Type B pancreatic cell (in vitro differentiated cells): ENCODE measurements at regions not wholly inside any gene's neighbourhood (a gene's known extent, or its start where the extent isn't known, plus 50 kb on each side); places are given as distances from the start of the nearest gene placed in this dataset.

Experiments used
- DNase-seq: peaks from one replicate; pipeline ENCODE4 v3.0.0; 2021; ENCODE audit warnings: mixed read lengths; ENCODE audit not compliant: unreplicated experiment; ENCODE audit errors: extremely low spot score
- H3K27ac Mint-ChIP-seq: 2 replicates; pipeline ENCODE4 v1.8.0; 2021; ENCODE audit warnings: mild to moderate bottlenecking, mixed read lengths
- H3K27me3 Mint-ChIP-seq: 2 replicates; pipeline ENCODE4 v1.8.0; 2021; ENCODE audit warnings: mixed read lengths
- H3K36me3 Mint-ChIP-seq: 2 replicates; pipeline ENCODE4 v1.8.0; 2021; ENCODE audit warnings: mixed read lengths
- H3K4me1 Mint-ChIP-seq: one replicate; pipeline ENCODE4 v1.8.0; 2021; ENCODE audit warnings: mixed read lengths; ENCODE audit not compliant: unreplicated experiment
- H3K4me3 Mint-ChIP-seq: 2 replicates; pipeline ENCODE4 v1.8.0; 2021; ENCODE audit warnings: mild to moderate bottlenecking, mixed read lengths
- H3K9me3 Mint-ChIP-seq: 2 replicates; pipeline ENCODE4 v1.8.0; 2021; ENCODE audit warnings: mixed read lengths
- TF ChIP-seq, protein P1 (sequence below): fragments of 200-600 bp; sonication (generic); conservative IDR thresholded peaks from 2 replicates; pipeline ENCODE4 v1.5.0; 2021; ENCODE audit warnings: antibody characterized with exemption, mild to moderate bottlenecking

DNA sequence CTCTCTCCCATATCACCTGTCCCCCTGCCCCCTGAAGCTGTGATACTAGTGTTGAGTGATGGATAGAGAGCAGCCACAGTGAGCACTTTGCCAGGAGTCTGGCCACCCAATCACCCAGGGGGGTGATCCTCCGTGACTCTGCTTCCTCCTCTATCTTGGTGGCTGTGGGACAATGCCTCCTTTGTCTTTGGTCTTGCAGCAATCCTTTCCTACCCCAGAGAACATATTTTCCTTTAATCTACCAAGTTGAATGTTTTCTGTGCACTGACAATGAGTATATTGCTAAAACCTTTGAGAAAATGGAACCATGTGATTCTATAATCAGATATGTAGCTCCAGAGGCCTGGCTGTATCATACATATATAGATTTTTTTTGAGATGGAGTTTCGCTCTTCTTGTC, 58.1 kb upstream of the HEPHL1 start:
- H3K27me3 Mint-ChIP-seq = peaks cover 16% of the 10 kb centered on the region
- H3K4me3 Mint-ChIP-seq = no peak overlapping the region
- DNase-seq = no peak
- H3K36me3 Mint-ChIP-seq = no peaks in the 10 kb centered on the region
- no peak overlapping the region for H3K27ac Mint-ChIP-seq
- peaks cover 5% of the 10 kb centered on the region for H3K4me1 Mint-ChIP-seq
- TF ChIP-seq, protein P1, sequence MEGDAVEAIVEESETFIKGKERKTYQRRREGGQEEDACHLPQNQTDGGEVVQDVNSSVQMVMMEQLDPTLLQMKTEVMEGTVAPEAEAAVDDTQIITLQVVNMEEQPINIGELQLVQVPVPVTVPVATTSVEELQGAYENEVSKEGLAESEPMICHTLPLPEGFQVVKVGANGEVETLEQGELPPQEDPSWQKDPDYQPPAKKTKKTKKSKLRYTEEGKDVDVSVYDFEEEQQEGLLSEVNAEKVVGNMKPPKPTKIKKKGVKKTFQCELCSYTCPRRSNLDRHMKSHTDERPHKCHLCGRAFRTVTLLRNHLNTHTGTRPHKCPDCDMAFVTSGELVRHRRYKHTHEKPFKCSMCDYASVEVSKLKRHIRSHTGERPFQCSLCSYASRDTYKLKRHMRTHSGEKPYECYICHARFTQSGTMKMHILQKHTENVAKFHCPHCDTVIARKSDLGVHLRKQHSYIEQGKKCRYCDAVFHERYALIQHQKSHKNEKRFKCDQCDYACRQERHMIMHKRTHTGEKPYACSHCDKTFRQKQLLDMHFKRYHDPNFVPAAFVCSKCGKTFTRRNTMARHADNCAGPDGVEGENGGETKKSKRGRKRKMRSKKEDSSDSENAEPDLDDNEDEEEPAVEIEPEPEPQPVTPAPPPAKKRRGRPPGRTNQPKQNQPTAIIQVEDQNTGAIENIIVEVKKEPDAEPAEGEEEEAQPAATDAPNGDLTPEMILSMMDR = no peak
- H3K9me3 Mint-ChIP-seq = no peaks in the 10 kb centered on the region

GRCh38 chr11:93967258-93967657, 53.9 kb upstream of the HEPHL1 start:
- no peak for DNase-seq
- H3K4me3 Mint-ChIP-seq = no peak overlapping the region
- H3K4me1 Mint-ChIP-seq = no peaks in the 10 kb centered on the region
- peaks cover 6% of the 10 kb centered on the region for H3K27me3 Mint-ChIP-seq
- no peaks in the 10 kb centered on the region for H3K9me3 Mint-ChIP-seq
- H3K27ac Mint-ChIP-seq = no peak overlapping the region
- H3K36me3 Mint-ChIP-seq = no peaks in the 10 kb centered on the region
- TF ChIP-seq, protein P1 = no peak

- H3K4me3 Mint-ChIP-seq = no peak overlapping the region
- DNase-seq = no peak
- H3K9me3 Mint-ChIP-seq = no peaks in the 10 kb centered on the region
- no peaks in the 10 kb centered on the region for H3K4me1 Mint-ChIP-seq
- TF ChIP-seq, protein P1 = no peak
- H3K36me3 Mint-ChIP-seq = no peaks in the 10 kb centered on the region
- peaks cover 6% of the 10 kb centered on the region for H3K27me3 Mint-ChIP-seq
- H3K27ac Mint-ChIP-seq = no peak overlapping the region
Measured at GRCh38 chr11:93967944-93968343, 53.2 kb upstream of the HEPHL1 start.

DNA sequence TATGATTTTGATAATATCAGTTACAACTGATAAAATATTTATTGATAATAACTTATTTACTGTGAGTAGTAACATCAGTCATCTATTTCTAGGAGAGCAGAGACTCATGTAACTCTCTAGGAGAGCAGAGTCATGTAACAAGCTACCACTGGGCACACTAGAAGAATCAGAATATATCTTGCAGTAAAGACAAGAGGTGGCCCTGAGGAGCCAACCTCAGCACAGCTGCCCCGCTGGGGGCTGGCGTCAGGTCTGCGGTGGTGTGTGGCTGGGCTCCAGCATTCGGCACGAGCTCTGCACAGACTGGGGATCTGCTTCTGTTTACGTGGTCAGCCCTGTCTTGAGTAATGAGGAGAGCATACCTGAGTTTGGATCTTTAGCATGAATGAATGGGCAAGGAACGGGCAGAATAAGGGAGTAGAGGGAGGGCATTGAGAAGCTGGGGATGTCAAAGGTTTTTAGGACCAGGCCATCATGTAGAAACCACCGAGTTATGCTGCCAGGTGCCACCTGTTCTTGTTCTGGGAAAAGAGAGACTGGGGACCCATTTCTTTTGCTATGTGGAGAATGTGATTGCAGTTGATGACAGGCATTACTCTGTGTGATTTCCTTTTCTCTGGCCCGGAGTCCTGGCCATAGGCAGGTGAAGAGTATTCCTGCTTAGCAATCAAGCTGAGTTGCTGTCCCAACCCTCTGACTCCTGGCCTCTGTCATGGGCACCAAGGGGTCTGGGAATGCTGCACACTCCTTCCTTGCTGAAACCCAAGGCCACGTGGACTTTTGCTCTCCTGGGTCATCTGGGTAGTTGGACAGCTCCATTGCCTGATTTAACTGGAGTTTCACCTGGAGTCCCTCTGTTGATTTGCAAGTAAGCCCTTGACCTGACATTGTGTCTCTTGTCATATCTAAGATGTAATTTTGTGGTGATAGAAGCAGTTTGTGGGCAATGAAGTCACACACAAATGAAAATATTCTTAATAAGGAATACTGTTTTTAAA, 50.9 kb upstream of the HEPHL1 start:
- Mint-ChIP-seq H3K27me3 (peaks cover 3% of the 10 kb centered on the region), H3K9me3 (no peaks in the 10 kb centered on the region), H3K4me1 (peaks cover 7% of the 10 kb centered on the region), H3K36me3 (no peaks in the 10 kb centered on the region), H3K27ac (no peak overlapping the region), H3K4me3 (no peak overlapping the region)
- no peak for DNase-seq
- TF ChIP-seq, protein P1 = no peak
